ENCODE measurements at regions not wholly inside any gene's neighbourhood (a gene's known extent, or its start where the extent isn't known, plus 50 kb on each side); places are given as distances from the start of the nearest gene placed in this dataset.

DNA sequence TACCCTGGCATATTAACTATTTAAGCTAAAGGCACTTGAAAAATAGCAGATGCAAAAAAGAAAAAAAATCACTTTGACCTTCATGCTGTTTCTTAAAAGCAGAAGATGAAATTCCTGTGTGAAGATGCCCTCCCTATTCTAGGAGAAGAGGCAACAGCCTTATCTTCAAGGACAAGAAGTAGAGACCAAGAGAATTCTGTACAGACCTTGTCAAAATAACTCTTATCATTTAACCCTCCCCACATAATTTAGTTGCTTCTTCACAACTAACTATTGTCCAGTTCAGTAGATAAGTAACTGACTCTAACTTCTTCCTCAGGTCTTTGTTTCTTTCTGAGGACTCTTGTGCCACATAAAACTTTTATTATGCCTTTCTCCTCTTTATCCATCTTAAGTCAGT is 72.0 kb upstream of the MARCHF10 start:
- no peak for DNase-seq

DNA sequence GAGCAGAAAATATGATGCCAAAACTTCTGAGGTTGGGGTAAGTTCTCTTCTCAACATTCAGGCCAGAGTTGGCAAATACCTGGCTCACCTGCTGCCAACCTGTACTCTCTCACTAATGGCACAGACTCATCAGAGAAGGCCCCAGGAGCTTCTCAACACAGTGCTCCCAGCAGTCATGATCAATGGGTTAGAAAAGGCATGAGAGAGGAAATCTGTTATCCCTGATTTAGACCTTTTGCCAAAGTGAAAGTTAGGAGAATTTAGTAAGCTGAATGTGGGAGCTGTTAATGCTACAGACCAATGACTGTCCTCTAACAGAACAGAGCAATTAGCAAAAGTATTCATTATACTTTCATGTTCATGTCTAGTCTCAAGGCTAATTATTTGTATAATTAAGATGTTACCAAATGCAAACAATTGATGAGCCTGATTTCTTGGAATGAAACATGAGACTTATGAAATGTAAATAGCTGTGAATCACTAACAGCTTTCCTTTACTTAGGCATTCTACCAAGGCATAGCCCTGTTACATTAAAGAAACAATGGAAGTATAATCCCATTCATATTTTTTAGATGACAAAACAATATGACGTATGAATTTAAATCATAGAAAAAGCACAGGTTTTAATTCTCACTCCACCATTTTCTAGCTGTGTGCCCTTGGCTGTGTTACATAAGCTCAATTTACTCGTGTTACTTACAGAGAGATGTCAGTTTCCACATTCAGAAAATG is 68.7 kb upstream of the MARCHF10 start:
- DNase-seq = no peak

DNA sequence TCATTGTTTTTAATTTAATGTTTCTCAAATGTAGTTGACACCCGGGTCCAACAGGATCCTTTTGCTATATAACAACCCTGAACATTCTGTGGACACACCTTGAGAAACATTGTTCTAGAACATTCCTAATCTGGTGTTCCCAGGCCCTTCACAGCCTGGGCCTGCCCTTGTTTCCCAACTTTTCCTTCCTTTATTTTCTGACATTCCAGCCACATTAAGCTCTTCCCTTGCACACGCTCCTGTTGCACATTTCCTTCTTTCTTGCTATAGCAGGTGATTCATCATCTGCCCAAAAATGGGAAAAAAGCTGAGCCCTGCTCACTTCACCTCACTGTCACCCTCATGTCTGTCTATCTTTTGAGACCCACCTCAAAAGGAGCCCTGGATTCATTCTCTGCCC is 67.9 kb upstream of the MARCHF10 start:
- DNase-seq = no peak

DNA sequence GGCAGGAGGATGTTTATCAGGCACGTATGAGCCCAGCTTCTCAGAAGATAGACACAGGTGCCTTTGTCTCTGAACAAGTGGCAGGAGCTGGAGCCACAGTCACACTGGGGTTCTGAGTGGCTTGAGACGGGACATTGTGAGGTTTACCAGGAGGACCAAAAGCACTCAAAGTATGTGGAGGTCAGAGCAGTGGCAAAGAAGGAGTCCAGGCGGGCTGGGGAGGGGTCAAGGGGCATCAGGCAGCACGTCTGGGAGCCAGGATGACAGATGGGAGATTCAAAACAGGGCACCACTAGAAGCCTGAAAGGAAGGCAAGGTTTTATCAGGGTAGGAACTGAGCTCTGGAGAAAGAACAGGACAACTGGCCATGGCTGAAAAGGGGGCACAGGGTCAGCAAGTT is 67.2 kb upstream of the MARCHF10 start:
- DNase-seq = no peak

DNA sequence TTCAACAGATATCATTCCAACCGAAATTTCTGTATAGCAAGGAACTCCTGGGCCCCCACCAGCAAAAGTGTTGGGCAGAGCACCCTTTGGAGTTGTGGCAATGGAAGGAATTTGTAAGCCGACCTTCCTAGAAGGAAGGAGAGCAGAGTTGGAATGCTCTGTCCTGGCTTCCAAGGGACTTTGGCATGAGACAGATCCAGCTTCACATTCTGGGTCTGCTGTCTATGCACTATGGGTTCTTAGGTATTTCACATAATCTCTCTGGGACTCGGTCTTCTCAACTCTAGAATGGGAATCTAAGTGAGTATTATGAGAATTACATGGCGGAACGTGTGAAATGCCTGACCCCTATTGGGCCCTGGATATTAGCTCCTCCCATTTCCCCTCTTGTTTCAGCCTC is 63.2 kb upstream of the MARCHF10 start:
- DNase-seq = no peak

DNA sequence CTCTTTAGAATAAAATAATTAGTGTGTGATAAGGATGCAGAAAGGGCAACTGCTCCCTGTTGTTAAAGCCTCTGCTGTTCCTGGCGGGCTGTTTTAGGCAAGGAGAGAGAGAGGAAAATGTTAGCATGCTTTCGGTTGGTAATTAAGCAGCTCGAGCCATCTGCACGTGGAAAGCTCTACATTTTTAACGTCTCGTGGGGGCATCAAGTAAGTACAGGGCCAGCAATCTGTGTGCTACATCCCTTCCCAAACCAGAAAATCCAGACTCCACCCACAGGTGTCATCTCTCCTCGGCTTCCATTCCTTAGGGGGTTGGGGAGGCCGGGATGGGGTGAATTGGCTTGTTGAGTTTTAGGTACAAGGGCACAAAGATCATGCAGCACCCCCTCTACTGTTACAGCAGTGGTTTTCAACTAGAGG is 62.4 kb upstream of the MARCHF10 start:
- no peak for DNase-seq

DNA sequence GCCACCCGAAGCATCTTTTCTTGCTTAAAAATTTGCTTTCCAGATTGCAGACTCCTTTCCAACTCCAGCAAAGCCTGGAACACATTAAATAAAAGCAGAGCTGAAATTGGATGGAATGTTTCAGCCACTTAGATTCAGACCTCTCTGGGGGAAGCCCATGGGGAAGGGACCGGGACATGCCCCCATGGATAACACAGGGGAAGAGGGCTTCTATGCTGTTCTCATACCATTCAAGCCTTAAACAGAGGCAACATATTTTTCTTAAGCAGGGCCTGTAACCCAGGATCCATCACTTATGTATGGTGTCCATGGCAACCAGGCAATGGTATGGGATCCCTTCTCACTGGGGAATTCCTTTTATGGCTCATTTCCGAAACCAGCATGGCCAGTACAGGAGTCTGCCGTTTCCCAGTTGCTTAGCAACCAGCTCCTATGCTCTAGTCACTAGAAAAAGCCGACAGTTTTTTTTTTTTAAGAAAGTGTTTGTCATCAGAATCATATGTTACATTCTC is 62.0 kb upstream of the MARCHF10 start:
- no peak for DNase-seq

DNA sequence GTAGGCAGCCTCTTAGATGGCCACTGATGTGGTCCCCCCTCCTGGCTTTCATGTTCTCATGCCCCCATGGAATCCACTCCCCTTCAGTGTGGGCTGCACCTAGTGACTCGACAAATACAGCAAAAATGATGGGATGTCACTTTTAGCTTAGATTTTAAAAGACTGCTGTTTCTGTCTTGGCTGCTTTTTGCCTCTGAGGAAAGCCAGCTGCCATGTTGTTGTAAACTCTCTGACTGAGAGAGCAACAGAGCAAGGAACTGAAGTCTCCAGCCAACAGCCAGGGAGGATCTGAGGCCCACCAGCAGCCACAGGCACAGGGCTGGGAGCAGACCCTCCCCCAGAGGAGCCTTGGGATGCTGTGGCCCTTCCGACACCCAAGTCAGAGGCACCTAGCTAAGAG is 60.6 kb upstream of the MARCHF10 start:
- no peak for DNase-seq

DNA sequence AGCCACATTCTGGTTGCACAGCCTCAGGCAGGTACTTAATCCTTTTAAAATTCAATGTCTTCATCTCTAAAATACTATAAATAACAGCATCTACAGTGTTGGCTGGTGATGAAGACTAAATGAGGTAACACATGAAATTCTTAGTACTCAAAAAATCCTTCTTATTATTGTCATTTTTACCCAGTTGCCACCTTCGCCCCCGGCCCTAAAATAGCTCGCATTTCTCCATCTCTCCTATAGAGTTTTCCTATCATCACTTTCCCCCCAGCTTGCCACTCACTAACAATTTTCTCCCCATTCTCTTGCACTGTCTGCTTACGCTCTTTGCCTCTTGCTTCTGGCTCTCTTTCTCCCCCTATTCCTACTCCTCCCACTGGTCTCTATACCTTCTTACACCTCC is 59.9 kb upstream of the MARCHF10 start:
- DNase-seq = no peak

DNA sequence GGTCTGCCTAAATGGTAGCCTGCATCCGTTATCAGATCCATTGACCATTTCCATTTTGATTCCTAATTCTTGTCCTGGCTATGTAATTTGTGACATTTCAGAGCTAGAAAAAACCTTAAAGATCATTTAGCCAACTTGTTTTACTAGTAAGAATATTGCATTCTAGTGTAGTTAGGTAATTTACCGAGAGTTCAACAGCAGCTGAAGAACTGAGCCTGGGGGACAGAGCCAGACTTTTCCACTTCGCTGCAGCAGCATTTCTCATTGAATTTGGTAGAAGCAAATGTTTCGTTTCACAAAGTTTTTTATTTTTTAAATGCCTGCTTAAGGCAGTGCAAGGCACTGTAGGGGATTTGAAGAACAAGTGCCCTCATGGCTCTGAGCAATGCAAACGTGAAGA is 59.2 kb upstream of the MARCHF10 start:
- no peak for DNase-seq

DNA sequence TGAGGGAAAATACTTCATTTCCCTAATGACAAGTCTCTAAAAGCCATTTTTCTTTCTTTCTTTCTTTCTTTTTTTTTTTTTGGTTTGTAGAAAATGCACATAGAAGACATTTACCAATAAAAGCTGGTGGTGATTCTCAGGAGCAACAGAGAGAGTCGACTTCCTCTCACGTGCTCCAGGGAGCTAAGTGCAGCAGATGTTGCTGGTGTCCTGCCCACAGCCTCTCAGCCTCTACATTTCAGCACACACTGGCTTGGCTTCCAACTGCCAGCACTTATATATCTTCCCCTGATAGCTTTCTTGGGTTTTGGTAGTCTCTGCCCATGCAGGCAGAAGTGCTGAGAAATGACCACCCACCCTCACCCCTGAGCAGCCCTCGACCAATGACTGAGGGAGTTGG is 58.4 kb upstream of the MARCHF10 start:
- no peak for DNase-seq

DNA sequence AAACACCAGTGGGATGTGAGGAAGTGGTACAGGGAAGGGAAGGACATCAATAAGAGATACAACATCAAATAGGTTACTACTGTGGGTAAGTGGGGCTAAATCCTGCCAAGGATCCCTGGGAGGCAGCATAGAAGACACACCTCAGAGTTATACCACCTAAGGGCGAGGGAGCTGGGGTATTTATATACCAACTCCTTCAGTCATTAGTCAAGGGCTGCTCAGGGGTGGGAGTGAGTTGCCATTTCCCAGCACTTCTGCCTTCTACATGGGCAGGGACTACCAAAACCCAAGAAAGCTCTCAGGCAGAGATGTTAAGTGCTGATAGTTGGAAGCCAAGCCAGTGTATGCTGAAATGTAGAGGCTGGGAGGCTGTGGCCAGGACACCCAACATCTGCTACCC is 57.5 kb upstream of the MARCHF10 start:
- no peak for DNase-seq

DNA sequence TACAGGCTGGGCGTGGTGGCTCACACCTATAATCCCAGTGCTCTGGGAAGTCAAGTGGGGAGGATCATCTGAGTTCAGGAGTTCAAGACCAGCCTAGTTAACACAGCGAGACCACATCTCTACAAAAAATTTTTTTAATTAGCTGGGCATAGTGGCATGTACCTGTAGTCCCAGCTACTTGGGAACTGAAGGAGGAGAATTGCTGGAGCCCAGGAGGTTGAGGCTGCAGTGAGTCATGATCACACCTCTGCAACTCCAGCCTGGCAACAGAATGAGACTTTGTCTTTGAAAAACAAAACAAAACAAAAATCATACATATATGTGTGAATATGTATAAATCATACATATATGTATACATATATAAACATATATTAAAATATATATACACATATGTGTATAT is 54.1 kb upstream of the MARCHF10 start:
- no peak for DNase-seq

DNA sequence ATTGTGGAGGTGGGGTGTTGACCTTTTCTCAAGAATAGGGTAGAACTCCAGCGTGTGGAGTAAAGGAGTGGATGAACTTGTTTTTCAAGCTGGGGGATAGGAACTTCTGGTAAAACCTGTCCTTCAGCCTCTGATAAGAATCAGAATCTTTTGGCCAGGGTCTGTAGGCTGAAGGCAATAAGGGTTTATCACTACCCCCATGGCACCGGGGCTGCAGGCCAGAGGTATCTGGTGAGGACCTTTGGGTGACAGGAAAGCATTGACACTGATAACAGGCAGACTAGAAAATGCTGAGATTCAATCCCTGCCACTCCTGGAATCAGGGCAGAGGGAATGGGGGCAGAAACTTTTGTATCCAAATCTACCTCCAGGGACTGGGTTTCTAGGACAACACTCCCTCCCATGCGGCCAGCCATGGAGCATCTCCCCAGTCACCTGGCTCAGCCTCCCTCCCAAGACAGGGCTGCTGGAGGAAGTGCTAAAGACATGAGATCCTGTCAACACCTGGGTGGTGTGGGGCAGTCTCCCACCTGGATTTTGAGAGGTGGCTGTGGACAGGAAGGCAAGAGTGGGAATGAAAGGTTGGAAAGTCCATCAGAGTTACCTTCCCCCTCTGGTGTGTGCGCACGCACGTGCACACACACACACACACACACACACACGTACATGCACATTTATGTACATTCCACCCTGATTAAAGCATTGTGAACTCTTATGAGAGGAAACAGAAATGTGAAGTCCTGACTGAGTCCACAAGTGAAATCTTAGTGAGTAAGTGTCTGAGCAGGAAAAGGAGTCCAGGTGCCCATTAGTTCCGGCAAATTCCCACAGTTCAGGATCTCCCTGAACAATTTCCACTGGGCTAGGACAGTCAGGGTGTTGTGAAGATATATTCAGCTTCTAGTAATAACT is 53.1 kb upstream of the MARCHF10 start:
- no peak for DNase-seq

DNA sequence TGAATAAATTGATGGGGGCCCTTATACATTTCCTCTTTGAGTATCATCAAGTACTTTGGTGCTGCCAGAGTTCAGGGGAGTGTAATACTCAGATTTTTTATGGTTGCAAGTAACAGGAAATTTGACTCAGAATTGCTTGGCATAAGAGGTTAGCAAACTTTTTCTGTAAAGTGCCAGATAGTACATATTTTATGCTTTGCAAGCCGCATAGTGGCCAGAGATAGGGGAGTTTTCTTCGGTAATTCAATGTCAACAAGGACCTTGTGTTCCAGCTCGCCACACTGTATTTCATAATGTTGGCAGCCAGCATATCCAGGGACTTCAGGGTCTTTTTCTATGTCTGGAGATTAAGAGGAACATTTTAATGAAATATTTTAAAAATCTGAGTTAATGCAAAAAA is 51.0 kb upstream of the MARCHF10 start:
- no peak for DNase-seq

Data from T1000 (cell line).